ENCODE measurements at regions not wholly inside any gene's neighbourhood (a gene's known extent, or its start where the extent isn't known, plus 50 kb on each side); places are given as distances from the start of the nearest gene placed in this dataset.
"Not testable (repeated sequence)": the region's sequence is repeated elsewhere in the genome, so short reads cannot be mapped to it uniquely, and the experiment has no call there.

GRCh38 chr2:53610260-53610659 is 157.3 kb upstream of the CHAC2 start:
- H3K27ac Mint-ChIP-seq: no peak overlapping the region
- DNase-seq (no peak), ATAC-seq (no peak)
- H3K9me3 Mint-ChIP-seq: no peaks in the 10 kb centered on the region
- H3K4me1 Mint-ChIP-seq (ENCODE audit: low read depth): no peaks in the 10 kb centered on the region
- no peak overlapping the region for H3K4me3 Mint-ChIP-seq
- intact Hi-C loops (cut with micrococcal nuclease): no loop called here
- ChIA-PET CTCF (no interaction called here), POLR2A (no interaction called here)
- TF ChIP-seq CTCF (IDR thresholded peaks at IDR 0.05): no peak
- H3K27me3 Mint-ChIP-seq: no peaks in the 10 kb centered on the region
- no peaks in the 10 kb centered on the region for H3K36me3 Mint-ChIP-seq (ENCODE audit: low read depth)

- CTCF ChIA-PET: no interaction called here
- Mint-ChIP-seq H3K27ac (no peak overlapping the region), H3K4me3 (no peak overlapping the region), H3K4me1 (ENCODE audit: low read depth) (no peaks in the 10 kb centered on the region), H3K9me3 (no peaks in the 10 kb centered on the region), H3K27me3 (no peaks in the 10 kb centered on the region), H3K36me3 (ENCODE audit: low read depth) (no peaks in the 10 kb centered on the region)
- TF ChIP-seq CTCF (IDR thresholded peaks at IDR 0.05): no peak
- DNase-seq: no peak
- ATAC-seq: no peak
- intact Hi-C loops (cut with micrococcal nuclease): no loop called here
- POLR2A ChIA-PET: no interaction called here
These were observed 158.1 kb upstream of the CHAC2 start for GRCh38 chr2:53609551-53609950.

- ChIA-PET CTCF (no interaction called here), POLR2A (no interaction called here)
- DNase-seq: no peak
- Mint-ChIP-seq H3K9me3 (no peaks in the 10 kb centered on the region), H3K4me3 (no peak overlapping the region), H3K4me1 (ENCODE audit: low read depth) (no peaks in the 10 kb centered on the region), H3K36me3 (ENCODE audit: low read depth) (no peaks in the 10 kb centered on the region), H3K27ac (no peak overlapping the region), H3K27me3 (no peaks in the 10 kb centered on the region)
- intact Hi-C loops (cut with micrococcal nuclease): no loop called here
- no peak for ATAC-seq
- no peak for TF ChIP-seq CTCF (IDR thresholded peaks at IDR 0.05)
These were observed 159.3 kb upstream of the CHAC2 start for GRCh38 chr2:53608293-53608692.

- no peak for TF ChIP-seq CTCF (IDR thresholded peaks at IDR 0.05)
- Mint-ChIP-seq H3K27me3 (peaks cover 4% of the 10 kb centered on the region), H3K27ac (no peak overlapping the region), H3K36me3 (ENCODE audit: low read depth) (no peaks in the 10 kb centered on the region), H3K4me3 (no peak overlapping the region), H3K9me3 (no peaks in the 10 kb centered on the region), H3K4me1 (ENCODE audit: low read depth) (no peaks in the 10 kb centered on the region)
- no peak for DNase-seq
- CTCF ChIA-PET: no interaction called here
- no peak for ATAC-seq
- intact Hi-C loops (cut with micrococcal nuclease): no loop called here
- POLR2A ChIA-PET: no interaction called here
These were observed 166.8 kb upstream of the CHAC2 start for GRCh38 chr2:53600815-53601214.

- intact Hi-C loops (cut with micrococcal nuclease); H3K27ac Mint-ChIP-seq; H3K27me3 Mint-ChIP-seq; CTCF ChIA-PET; DNase-seq; H3K9me3 Mint-ChIP-seq; ATAC-seq; H3K36me3 Mint-ChIP-seq (ENCODE audit: low read depth); H3K4me3 Mint-ChIP-seq; H3K4me1 Mint-ChIP-seq (ENCODE audit: low read depth): not testable (repeated sequence)
- POLR2A ChIA-PET: interaction anchor here (0.6 kb wide), 1 partner anchor 12 kb away, joined by 3 read pairs; no protein-coding TSS in a partner anchor
These were observed 180.6 kb upstream of the CHAC2 start for GRCh38 chr2:53586733-53587612.
